GM18519 (cell line): ENCODE measurements at regions not wholly inside any gene's neighbourhood (a gene's known extent, or its start where the extent isn't known, plus 50 kb on each side); places are given as distances from the start of the nearest gene placed in this dataset.

Experiments used
- ATAC-seq: cut with Tn5 transposase; IDR thresholded peaks from one replicate; pipeline ENCODE4 v1.9.1; 2021; ENCODE audit warnings: mild to moderate bottlenecking, moderate library complexity; ENCODE audit not compliant: unreplicated experiment, low FRiP score

DNA sequence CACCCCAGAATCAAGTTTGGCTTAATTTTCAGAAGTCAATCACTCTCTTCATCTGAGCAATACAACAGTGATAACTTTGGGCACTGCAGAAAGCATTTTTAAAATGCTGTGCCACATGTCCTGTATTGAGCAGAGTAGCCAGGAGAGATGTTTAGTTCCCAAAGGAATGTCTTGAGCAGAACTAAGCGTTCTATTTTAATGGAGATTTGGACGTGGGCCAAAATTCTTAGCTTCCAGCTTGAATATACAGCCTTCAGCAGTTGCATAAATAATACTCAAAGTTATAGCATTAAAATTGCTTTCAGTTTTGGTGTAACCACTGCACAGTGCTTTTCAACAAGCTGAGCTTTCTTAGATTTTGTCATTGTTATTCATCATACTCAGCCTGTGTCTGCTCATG lies 679.2 kb downstream of the NLGN4X start:
- ATAC-seq: no peak

DNA sequence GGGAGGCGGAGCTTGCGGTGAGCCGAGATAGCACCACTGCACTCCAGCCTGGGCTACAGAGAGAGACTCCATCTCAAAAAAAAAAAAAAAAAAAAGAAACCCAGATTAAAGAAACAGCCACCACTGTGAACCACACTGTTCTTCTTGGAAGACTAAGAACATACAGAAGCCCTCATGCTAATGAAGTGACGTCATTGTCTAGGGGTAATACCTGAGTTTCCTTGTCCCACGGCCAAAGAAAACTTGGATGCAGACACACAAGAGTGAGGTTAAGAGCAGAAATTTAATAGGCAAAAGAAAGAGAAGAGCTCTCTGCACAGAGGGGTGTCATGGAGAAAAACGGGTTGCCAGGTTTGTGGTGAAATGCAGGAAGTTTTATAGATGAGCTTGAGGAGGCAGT lies 691.6 kb downstream of the NLGN4X start:
- no peak for ATAC-seq

DNA sequence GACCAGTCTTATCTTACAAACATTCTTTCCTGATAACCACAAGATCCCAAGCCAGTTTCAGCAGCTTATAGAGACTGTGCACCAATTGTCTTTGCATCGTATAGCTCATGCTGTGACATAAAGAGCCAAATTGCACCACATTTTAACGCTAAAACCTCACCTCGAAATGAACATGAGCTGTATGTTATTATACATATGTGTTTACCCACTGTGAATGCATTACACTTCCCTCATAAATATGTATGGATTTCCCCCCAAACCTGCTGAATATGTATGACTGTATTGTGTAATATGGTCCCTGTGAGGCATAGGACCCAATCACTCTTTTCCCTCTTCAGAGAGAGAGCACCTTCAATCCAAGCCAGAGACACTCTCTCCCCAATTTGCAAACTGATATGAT lies 692.4 kb downstream of the NLGN4X start:
- ATAC-seq: no peak

DNA sequence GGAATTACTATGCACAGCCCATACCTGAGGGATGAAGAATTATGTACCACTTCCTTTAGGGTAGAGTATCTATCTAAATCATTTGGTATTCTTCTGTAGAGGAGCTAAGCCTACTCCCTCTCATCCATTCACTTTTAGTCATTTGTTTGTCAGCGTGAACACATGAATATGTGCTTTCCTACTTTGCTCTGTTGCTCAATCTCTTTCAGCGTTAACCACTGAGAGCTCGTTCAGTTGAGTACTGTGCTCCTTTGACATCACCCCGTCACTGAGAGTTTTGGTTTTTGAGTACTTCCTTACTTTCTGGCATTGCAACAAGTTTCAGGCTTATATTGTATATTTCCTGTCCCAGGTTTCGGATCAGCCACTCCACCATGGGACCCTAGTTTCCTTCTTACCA lies 700.6 kb downstream of the NLGN4X start:
- ATAC-seq: no peak

DNA sequence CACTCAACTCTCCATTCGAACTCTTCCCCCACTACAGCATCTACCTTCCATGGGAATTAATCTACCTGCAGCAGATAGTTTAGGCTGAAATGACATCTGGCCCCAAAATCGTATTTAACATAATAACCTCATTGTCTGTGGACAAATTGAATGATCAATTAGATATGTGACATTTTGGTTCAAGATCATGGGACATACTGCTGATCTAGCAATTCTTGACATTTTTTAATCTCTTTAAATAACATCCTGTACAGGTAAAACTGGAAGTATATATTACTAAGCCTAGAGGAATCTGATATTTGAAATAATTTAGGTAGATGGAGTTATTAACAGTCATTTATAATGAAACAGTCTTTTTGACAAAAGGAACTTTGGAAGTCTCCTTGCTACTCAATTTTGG lies 702.5 kb downstream of the NLGN4X start:
- no peak for ATAC-seq

DNA sequence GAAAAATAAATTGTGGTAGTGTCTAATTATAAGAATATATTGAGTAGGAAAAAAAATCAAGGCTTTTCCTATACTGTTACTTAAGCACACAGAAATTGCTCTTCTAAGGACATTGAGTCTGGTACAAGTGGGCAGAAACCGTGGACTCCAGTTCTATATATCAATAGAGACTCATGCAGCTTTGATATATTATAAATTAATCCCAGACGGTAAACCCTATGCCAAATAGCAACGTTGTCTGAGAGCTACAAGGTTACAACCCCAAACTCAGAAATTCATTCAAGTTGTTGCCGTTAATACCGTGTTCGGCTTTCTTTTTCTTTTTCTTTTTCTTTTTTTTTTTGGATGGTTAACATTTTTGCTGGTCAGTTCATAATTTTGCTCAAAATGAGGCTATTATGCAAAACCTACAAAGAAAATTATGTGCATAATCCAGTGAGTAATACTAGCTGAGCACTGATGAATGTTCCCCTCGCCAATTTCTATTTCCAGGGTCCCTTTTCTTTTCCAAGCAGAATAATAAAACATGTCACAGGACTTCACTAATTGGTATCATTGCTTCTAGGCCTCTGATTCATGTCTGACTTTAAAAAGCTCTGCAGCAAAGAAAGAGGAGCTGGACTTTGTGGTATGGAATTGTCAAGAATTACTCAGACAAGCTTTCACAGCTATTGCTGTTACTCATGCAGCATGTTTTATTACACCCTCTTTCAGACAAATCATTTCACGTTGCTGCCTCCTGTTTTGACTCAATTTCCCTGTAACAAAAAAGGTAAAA lies 737.7 kb downstream of the NLGN4X start:
- ATAC-seq: no peak

DNA sequence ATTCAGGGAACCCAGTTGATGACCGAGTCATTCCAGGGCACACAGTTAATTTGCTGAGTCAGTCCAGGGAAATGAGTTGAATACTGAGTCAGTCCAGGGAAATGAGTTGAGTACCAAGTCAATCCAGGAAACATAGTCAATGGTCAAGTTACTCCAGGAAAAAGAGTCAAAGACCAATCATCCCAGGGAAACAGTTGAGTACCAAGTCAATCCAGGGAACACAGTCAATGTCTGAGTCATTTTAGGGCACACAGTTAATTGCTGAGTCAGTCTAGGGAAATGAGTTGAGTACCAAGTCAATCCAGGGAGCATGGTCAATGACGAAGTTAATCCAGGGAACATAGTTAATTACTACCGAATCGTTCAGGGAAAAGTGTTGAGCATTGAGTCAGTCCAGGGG lies 754.4 kb downstream of the NLGN4X start:
- ATAC-seq: no peak

DNA sequence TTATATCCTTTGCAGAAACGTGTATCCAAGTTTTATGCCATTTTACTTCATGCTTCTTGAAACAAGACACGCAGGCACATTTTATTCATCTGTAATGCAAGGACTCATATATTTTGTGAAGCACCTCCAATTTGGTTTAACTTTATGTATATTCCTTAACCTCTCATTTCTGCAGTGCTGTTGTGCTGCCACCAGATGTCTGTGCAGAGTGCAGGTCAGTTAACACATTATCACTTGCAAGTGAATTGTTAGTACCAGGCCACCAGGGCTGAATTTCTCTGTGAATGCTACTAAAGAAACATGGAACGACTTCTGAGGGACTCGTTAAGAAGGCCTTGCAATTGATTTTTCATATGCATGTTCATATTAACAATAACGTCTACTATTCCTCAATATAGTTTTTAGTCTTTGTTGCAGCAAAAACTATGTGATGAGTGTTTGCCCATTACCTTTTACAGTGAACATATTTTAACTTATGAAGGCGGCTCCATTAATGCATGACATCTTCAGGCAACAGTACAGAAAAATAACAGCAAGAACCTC lies 770.3 kb downstream of the NLGN4X start:
- ATAC-seq: no peak

DNA sequence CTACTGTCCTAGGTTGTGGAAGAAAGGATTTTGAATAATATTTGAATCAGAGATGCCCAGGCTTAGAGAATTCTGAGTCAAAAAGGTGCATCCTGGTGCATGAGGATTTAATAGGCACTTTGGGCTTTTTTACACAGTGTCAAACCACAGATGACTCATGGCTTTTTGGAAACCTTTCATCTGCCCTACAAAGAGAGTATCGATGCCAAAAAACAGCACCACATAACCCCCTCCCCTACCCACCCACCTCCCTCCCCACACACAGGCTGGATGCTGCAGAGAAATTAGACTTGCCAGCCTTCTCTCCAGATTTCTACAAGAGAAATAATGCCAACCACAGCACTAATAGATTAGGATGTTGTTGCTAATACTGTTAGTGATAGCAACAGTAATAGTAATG lies 779.3 kb downstream of the NLGN4X start:
- no peak for ATAC-seq

DNA sequence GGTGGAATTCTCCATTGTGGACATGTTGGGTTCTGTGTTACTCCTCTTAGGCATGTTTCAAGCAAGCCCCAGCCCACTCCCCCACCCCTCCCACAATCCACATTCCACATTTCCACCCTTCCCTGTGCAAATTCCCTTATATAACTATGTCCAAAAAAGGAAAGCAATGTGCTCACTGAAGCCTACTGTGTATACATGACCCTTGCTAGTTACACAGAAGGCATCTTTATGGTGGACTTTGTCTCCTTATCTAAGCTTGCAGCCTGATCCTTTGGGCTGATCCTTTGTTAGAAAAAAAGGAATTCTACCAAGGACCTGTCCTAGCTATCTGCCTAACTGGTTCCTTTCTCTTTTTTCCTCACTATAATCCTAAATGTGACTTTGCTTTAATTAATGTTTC lies 796.8 kb downstream of the NLGN4X start:
- no peak for ATAC-seq

DNA sequence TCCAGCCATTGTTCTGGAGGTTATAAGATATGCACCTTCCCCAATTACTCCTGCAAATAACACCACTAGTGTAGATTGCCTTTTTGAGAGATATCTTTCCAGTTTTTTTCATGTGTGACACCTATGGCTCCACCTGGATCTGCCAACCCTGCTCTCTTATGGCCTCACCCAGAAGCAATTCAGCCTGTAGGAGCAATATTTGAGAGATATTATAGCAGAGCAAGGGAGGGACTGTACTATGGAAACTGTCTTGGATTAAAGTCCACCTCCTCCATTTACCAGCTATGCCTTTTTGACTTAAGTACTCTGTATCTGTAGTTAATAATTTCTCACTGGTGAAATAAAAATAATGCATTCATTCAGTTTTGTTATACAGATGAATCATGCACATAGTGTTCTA lies 803.5 kb downstream of the NLGN4X start:
- ATAC-seq: no peak

DNA sequence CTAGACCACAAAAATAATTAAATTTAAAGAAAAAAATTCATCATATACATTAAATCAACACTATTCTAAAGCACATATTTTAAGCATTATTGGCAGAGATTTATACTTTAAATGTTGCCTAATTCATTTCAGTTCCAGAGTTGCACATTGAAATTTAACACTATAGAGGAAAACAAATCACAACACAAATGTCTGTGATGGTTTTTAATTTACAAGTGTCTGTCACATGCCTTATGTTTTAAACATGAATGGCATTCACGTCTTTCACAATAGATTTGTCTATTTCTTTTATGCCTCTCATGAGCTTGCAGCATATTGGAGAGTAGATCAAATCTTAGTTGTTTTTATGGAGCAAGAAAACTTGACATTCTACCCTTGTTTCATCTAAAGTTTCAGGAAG lies 811.3 kb downstream of the NLGN4X start:
- ATAC-seq: no peak

DNA sequence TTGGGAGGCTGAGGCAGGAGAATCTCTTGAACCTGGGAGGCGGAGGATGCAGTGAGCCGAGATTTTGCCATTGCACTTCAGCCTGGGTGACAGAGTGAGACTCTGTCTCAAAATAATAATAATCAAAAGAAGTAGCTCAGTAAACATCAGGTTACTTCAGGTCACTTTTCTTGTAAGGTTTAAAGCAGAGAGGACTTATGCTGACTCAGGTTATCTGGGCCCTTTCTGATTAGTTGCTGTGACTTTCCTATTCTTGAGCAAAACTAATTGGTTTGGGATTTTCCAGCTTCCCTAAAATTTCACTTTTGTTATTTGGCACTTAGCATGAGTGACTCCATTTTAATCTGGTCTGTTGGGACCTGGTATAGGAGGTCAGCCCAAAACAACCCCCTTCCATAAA lies 812.9 kb downstream of the NLGN4X start:
- ATAC-seq: no peak

DNA sequence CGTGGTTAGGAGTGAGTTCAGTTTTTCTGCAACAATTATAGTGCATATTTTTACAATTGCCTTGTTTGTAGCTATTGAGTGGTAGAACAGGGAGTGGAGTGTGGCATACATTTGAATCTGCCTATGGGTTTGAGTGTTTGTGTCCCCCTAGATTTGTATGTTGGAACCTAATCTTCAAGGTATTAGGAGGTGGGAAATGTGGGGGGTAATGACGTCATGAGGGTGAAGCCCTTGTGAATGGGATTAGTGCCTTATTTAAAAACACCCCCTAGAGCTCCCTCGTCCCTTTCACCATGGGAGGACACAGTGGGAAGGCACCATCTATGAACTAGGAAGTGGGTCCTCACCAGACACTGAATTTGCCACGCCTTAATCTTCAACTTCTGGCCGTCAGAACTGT lies 819.6 kb downstream of the NLGN4X start:
- ATAC-seq: no peak

DNA sequence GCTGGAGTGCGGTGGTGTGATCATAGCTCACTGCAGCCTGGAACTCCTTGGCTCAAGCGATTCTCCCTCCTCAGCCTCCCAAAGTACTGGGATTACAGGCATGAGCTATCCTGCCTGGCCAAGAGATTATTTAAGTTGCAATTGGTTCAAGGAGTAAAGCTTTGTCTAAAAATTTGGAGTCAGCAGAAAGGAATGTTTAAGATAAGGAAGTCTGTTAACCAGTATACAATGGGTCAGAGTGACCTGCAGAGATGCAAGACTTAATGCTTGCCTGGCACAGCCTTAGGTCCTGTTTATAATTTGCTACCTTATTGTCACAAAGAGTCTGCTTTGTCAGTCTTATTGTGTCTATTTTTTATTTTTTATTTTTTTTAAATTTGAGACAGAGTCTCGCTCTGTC lies 826.2 kb downstream of the NLGN4X start:
- no peak for ATAC-seq

DNA sequence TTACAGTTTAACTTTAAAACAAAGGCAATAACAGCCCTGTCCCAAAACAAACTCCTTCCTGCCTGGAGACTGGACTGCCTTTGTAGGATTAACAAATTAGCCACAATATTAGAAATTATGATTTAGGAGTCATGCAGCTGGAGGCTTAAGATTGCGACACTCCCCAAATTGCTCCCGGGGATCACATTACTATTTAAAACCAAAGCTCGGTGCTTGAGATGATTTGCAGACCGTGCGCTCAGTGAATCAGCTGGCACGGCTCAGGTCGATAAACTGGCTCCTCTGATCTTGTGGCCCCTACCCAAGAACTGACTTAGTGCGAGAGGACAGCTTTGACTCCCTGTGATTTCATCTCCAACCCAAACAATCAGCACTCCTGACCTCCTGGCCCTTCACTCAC lies 829.3 kb downstream of the NLGN4X start:
- no peak for ATAC-seq

DNA sequence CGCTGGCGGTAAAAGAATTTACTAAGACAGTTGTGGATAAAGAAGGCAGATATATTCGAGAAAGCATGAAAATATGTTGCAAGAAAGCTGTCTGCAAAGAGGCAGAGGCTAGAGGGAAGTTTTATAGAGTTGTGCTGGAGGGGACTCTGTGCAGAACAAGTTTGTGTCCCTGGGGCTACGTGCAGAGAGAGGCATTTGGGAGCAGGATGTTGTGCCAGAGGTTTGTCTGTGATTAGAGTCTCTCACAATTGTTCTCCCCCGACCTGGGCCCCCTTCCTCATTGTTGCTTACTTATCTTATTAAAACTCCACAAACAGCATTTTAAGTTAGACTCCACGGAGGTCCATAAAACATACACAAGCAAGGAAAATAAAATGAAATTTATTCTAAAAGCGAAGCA lies 831.3 kb downstream of the NLGN4X start:
- ATAC-seq: no peak

DNA sequence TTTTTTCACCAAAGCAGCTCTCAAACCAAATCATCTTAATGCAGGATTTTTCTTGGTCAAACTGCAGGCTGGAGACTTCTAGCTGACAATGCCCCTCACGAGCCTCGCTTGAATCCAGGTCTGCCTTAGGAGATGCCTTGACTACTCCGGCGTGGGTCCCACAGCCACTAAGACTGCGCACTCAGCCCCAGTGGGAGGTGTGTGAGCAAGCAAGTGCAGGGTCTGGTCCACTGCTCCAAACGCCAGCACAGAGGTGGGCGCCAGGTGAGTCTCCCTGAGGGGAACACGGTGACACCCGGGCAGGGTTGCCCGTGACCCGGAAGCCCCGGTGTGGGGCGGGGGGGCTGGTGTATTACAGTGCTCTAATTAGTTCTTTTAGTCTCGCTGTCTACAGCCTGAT lies 838.3 kb downstream of the NLGN4X start:
- ATAC-seq: no peak

DNA sequence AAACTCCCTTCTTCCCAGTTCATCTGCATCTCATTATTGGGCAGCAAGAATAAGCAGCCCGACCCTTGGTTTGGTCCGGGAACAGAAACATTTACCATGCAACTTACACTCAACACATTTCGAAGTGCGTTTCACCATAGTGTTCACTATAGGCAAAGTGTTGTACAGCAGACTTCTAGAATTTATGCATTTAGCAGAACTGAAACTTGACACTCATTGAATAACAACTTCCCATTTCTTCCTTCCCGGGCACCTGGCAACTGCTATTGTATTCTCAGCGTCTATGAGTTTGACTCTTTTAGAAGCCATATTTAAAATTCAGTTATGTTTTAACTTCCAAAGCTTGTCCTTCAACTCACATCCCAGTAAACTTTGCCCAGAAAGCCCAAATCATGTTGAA lies 840.6 kb downstream of the NLGN4X start:
- no peak for ATAC-seq

DNA sequence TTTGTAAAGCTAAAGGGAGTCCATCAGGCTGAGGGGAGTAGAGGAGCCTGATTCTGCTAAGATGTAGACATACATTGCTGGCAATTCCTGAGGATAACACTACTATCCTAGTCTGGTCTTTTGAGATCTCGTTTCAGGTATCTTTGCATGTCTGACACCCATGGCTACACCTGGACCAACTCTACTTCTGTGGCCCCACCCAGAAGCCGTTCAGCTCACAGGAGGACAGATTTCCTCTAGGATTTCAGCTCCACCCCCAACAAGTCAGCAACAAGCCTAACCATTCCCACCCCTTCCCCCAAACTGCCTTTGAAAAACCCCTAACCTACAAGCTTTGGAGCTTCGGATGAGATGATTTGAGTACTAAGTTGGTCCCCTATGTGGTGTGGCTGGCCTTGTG lies 848.2 kb downstream of the NLGN4X start:
- no peak for ATAC-seq

DNA sequence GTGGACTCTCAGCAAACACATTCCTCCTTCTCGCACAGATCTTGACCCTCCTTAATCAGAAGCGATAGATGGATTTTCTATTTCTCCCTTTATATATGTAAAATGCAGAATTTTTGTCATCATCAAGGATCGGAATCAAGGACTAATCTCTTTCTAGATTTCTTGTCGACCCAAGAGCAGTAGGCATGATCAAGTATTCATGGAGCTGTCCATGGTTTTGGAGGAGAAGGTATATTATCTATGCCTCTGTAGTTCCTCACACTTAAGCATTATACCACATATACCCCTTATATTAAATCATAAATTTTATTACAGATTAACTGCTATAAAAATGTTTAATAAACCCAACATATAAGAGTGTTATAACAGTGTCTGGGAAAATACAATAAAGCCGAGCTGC lies 886.8 kb downstream of the NLGN4X start:
- ATAC-seq: no peak

DNA sequence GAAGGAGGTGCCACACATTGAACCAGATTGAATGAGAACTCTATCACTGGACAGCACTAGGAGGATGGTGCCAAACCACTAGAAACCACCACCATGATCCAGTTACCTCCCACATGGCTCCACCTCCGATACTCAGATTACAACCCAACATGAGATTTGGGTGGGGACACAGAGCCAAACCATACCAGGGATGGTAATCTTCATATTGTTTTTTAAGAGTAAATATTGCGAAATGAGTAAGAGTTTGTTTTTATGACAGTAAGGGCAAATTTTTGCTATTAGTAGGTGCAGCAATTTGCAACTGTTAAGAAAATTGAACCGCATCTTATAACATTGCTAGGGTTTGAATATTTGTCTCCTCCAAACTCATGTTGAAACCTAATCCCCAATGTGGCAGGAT lies 891.5 kb downstream of the NLGN4X start:
- ATAC-seq: no peak

DNA sequence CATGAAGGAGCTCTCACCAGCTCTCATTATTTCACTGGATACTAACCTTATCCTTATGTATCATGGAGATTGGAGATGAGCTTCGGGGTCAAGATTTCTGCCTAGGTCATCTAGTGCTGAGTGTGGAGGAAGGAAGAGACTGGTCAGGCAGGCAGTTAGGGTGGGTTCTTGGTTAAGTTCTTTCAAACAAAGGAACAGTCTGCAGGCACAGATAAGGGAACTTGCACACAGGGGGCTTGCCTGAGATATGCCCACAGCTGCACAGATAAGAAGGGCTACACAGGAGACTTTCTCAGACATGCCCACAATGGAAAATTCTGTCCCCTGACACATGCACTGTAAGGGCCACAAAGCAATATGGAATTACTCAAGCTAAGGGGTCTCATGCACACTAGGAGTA lies 904.1 kb downstream of the NLGN4X start:
- ATAC-seq: no peak
